ENCODE measurements at regions not wholly inside any gene's neighbourhood (a gene's known extent, or its start where the extent isn't known, plus 50 kb on each side); places are given as distances from the start of the nearest gene placed in this dataset.

DNA sequence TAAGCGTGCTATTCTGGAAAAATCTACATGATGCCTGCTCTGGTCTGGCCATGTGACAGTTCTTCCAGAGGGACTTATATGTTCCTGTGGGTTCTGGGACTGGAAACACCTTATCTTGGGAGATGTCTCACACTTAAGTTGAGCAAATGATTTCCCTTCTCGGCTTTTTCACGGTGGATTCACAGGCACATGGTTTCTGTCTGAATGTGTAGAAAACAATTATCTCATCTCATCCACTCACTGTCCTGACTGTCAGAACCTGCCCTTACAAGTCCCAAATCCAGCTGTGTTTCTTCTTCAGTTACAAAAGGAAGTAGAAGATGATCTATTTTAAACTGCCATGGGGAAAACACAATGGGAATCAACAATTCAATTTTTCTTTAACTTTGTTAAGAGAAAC lies 184.0 kb downstream of the SYK start:
- TF ChIP-seq POLR2A (IDR thresholded peaks at IDR 0.05; ENCODE audit: low read length): no peak
- no peak for TF ChIP-seq GATA1 (IDR thresholded peaks at IDR 0.05; ENCODE audit: low read depth, low read length)
